ENCODE measurements at regions not wholly inside any gene's neighbourhood (a gene's known extent, or its start where the extent isn't known, plus 50 kb on each side); places are given as distances from the start of the nearest gene placed in this dataset.

- no peak for ATAC-seq
- intact Hi-C loops (cut with DNase I): no loop called here
- no peak for DNase-seq (ENCODE audit: missing footprints)
Observed at GRCh38 chr14:27384124-27384523, 786.3 kb upstream of the NOVA1 start.

- DNase-seq (ENCODE audit: missing footprints) (no peak), ATAC-seq (no peak)
- intact Hi-C loops (cut with DNase I): no loop called here
Observed at GRCh38 chr14:27386391-27386790, 788.6 kb upstream of the NOVA1 start.

- ATAC-seq (no peak), DNase-seq (ENCODE audit: missing footprints) (no peak)
- intact Hi-C loops (cut with DNase I): no loop called here
Observed at GRCh38 chr14:27387463-27387862, 789.6 kb upstream of the NOVA1 start.

GRCh38 chr14:27389402-27389801 lies 791.6 kb upstream of the NOVA1 start:
- ATAC-seq (no peak), DNase-seq (ENCODE audit: missing footprints) (no peak)
- intact Hi-C loops (cut with DNase I): no loop called here

GRCh38 chr14:27390155-27390554 lies 792.3 kb upstream of the NOVA1 start:
- intact Hi-C loops (cut with DNase I): no loop called here
- DNase-seq (ENCODE audit: missing footprints): no peak
- ATAC-seq: no peak

- intact Hi-C loops (cut with DNase I): no loop called here
- DNase-seq (ENCODE audit: missing footprints) (no peak), ATAC-seq (no peak)
Observed at GRCh38 chr14:27391331-27391730, 793.5 kb upstream of the NOVA1 start.

GRCh38 chr14:27392153-27392552 lies 794.3 kb upstream of the NOVA1 start:
- intact Hi-C loops (cut with DNase I): no loop called here
- no peak for DNase-seq (ENCODE audit: missing footprints)

GRCh38 chr14:27409944-27410343 lies 812.1 kb upstream of the NOVA1 start:
- intact Hi-C loops (cut with DNase I): no loop called here
- DNase-seq (ENCODE audit: missing footprints) (no peak), ATAC-seq (no peak)

More at GRCh38 chr14:27392153-27392552, 794.3 kb upstream of the NOVA1 start:
- no peak for ATAC-seq

GRCh38 chr14:27410981-27411380 lies 813.1 kb upstream of the NOVA1 start:
- no peak for DNase-seq (ENCODE audit: missing footprints)
- ATAC-seq: no peak
- intact Hi-C loops (cut with DNase I): no loop called here

- intact Hi-C loops (cut with DNase I): no loop called here
- ATAC-seq (no peak), DNase-seq (ENCODE audit: missing footprints) (no peak)
Observed at GRCh38 chr14:27427796-27428195, 830.0 kb upstream of the NOVA1 start.

- no peak for DNase-seq (ENCODE audit: missing footprints)
- intact Hi-C loops (cut with DNase I): no loop called here
- no peak for ATAC-seq
Observed at GRCh38 chr14:27435923-27436670, 838.3 kb upstream of the NOVA1 start.

- ATAC-seq (no peak), DNase-seq (ENCODE audit: missing footprints) (no peak)
- intact Hi-C loops (cut with DNase I): no loop called here
Observed at GRCh38 chr14:27484633-27485032, 886.8 kb upstream of the NOVA1 start.

GRCh38 chr14:27485193-27485592 lies 887.4 kb upstream of the NOVA1 start:
- intact Hi-C loops (cut with DNase I): no loop called here
- ATAC-seq: no peak
- no peak for DNase-seq (ENCODE audit: missing footprints)

GRCh38 chr14:27506272-27506671 lies 908.4 kb upstream of the NOVA1 start:
- no peak for ATAC-seq
- DNase-seq (ENCODE audit: missing footprints): no peak
- intact Hi-C loops (cut with DNase I): no loop called here

- intact Hi-C loops (cut with DNase I): loop anchor here (10.0 kb wide), 1 partner anchor 1274 kb away; no protein-coding TSS in a partner anchor
- peak; percentile 39 for ATAC-seq
- no peak for DNase-seq (ENCODE audit: missing footprints)
Observed at GRCh38 chr14:27528328-27528727, 930.5 kb upstream of the NOVA1 start.

GRCh38 chr14:27536748-27537147 lies 938.9 kb upstream of the NOVA1 start:
- intact Hi-C loops (cut with DNase I): no loop called here
- DNase-seq (ENCODE audit: missing footprints) (no peak), ATAC-seq (no peak)

- ATAC-seq (no peak), DNase-seq (ENCODE audit: missing footprints) (no peak)
- intact Hi-C loops (cut with DNase I): no loop called here
Observed at GRCh38 chr14:27546111-27546510, 948.3 kb upstream of the NOVA1 start.

GRCh38 chr14:27553790-27554189 lies 956.0 kb upstream of the NOVA1 start:
- intact Hi-C loops (cut with DNase I): no loop called here
- no peak for DNase-seq (ENCODE audit: missing footprints)

GRCh38 chr14:27557445-27557844 lies 959.6 kb upstream of the NOVA1 start:
- intact Hi-C loops (cut with DNase I): no loop called here
- DNase-seq (ENCODE audit: missing footprints): no peak

More at GRCh38 chr14:27553790-27554189, 956.0 kb upstream of the NOVA1 start:
- no peak for ATAC-seq

GRCh38 chr14:27559848-27560247 lies 962.0 kb upstream of the NOVA1 start:
- DNase-seq (ENCODE audit: missing footprints) (no peak), ATAC-seq (no peak)
- intact Hi-C loops (cut with DNase I): no loop called here

More at GRCh38 chr14:27557445-27557844, 959.6 kb upstream of the NOVA1 start:
- ATAC-seq: no peak

GRCh38 chr14:27566843-27567382 lies 969.1 kb upstream of the NOVA1 start:
- ATAC-seq: no peak
- intact Hi-C loops (cut with DNase I): no loop called here

More at GRCh38 chr14:27566843-27567382, 969.1 kb upstream of the NOVA1 start:
- DNase-seq (ENCODE audit: missing footprints): no peak
